ENCODE measurements at regions not wholly inside any gene's neighbourhood (a gene's known extent, or its start where the extent isn't known, plus 50 kb on each side); places are given as distances from the start of the nearest gene placed in this dataset.
A peak's percentile ranks its signal among the peaks of the same experiment; 100 is the strongest.

- peak overlapping the region; percentile 25 for H3K4me2 ChIP-seq (ENCODE audit: low read depth, low read length)
- H3K4me1 ChIP-seq (ENCODE audit: insufficient read depth, low read length), result peaks cover 45% of the 10 kb centered on the region
- no peaks in the 10 kb centered on the region for H3K79me2 ChIP-seq (ENCODE audit: insufficient read depth, low read length)
- FAIRE-seq (no peak), DNase-seq (ENCODE audit: low spot score) (no peak), ATAC-seq (peak; percentile 41; the same call in 2 of the 3 replicates)
- intact Hi-C loops (cut with micrococcal nuclease; ENCODE audit: unreplicated experiment), result no loop called here
- H3K4me3 ChIP-seq (replicated peaks in 1 of 3; ENCODE audit: insufficient read depth in 1 of 3, low read depth in 2 of 3, low read length in 3 of 3), result no peak overlapping the region; a peak in 1 of 6 replicates
- no peaks in the 10 kb centered on the region for H3K9me3 ChIP-seq (ENCODE audit: low read length)
- ChIA-PET POLR2A (interaction anchor here (1.4 kb wide), 1 partner anchor 11 kb away, joined by 5 read pairs; no protein-coding TSS in a partner anchor), CTCF (ENCODE audit: low intra/inter-chr PET ratio, low total read pairs) (no interaction called here)
- no peaks in the 10 kb centered on the region for H4K20me1 ChIP-seq (ENCODE audit: insufficient read depth, low read length)
- no peak overlapping the region for H3K9ac ChIP-seq (ENCODE audit: insufficient read depth, low read depth, low read length)
- in situ Hi-C loops (cut with HindIII; ENCODE audit: extremely low pct_ligation_motif_present, low pct_unique_long_range_greater_than_20kb), result no loop called here
- no peaks in the 10 kb centered on the region for H3K27me3 ChIP-seq (ENCODE audit: control insufficient read depth in 1 of 2, insufficient read depth in 2 of 2, low read length in 2 of 2)
- H3K36me3 ChIP-seq (replicated peaks in 1 of 2; ENCODE audit: control insufficient read depth in 1 of 2, insufficient read depth in 2 of 2, low read length in 2 of 2), result no peaks in the 10 kb centered on the region
- 23% methylated on average over 9 of the region's 9 CpGs for WGBS (ENCODE audit: low lambda C conversion rate)
- BruUV-seq (replicated peaks), result no TSS peak
- H2AFZ ChIP-seq (ENCODE audit: low read length), result no peak overlapping the region
- H3K27ac ChIP-seq (ENCODE audit: extremely low read length, insufficient read depth, low read length), result no peak overlapping the region
- TF ChIP-seq ZNF335 (CRISPR knock-in tag; IDR thresholded peaks at IDR 0.05) (no peak), PLSCR1 (CRISPR knock-in tag; IDR thresholded peaks at IDR 0.05; ENCODE audit: borderline replicate concordance) (no peak), SOX6 (IDR thresholded peaks at IDR 0.05) (no peak), SOX6 (CRISPR knock-in tag; IDR thresholded peaks at IDR 0.05) (peak; percentile 28; the same call in 1 of the 2 replicates), ZNF609 (CRISPR knock-in tag; IDR thresholded peaks at IDR 0.05; ENCODE audit: borderline replicate concordance) (peak; percentile 46; the same call in 1 of the 2 replicates), ZBTB7A (CRISPR knock-in tag; IDR thresholded peaks at IDR 0.05) (0 out of 2 replicates have a peak, but pooled peaks have one; percentile 42), HHEX (CRISPR knock-in tag; IDR thresholded peaks at IDR 0.05) (no peak), ZKSCAN5 (CRISPR knock-in tag; IDR thresholded peaks at IDR 0.05) (no peak), TBX2 (CRISPR knock-in tag; IDR thresholded peaks at IDR 0.05; ENCODE audit: borderline replicate concordance) (peak; percentile 47; the same call in 1 of the 2 replicates), ZNF546 (CRISPR knock-in tag; conservative IDR thresholded peaks at IDR 0.05) (0 out of 2 replicates have a peak, but pooled peaks have one; percentile 57), JUNB (CRISPR knock-in tag; IDR thresholded peaks at IDR 0.05; ENCODE audit: borderline replicate concordance) (0 out of 2 replicates have a peak, but pooled peaks have one; percentile 46), ZNF720 (CRISPR knock-in tag; IDR thresholded peaks at IDR 0.05) (no peak), ZNF839 (CRISPR knock-in tag; IDR thresholded peaks at IDR 0.05; ENCODE audit: borderline replicate concordance) (no peak), ELF3 (CRISPR knock-in tag; IDR thresholded peaks at IDR 0.05) (0 out of 2 replicates have a peak, but pooled peaks have one; percentile 20), ZNF691 (CRISPR knock-in tag; IDR thresholded peaks at IDR 0.05; ENCODE audit: borderline replicate concordance, low read depth) (0 out of 2 replicates have a peak, but pooled peaks have one; percentile 36), CEBPG (CRISPR knock-in tag; IDR thresholded peaks at IDR 0.05) (no peak), U2AF1 (optimal IDR thresholded peaks at IDR 0.05; ENCODE audit: low read depth, low read length) (no peak), ESRRA (CRISPR knock-in tag; IDR thresholded peaks at IDR 0.05; ENCODE audit: low read depth) (peak; percentile 91), NAIF1 (CRISPR knock-in tag; IDR thresholded peaks at IDR 0.05; ENCODE audit: borderline replicate concordance) (no peak)
These were observed 176.0 kb downstream of the ZNF608 start for GRCh38 chr5:124570285-124571035.
